ENCODE measurements at regions not wholly inside any gene's neighbourhood (a gene's known extent, or its start where the extent isn't known, plus 50 kb on each side); places are given as distances from the start of the nearest gene placed in this dataset.
"Not testable (repeated sequence)": the region's sequence is repeated elsewhere in the genome, so short reads cannot be mapped to it uniquely, and the experiment has no call there.

- Histone ChIP-seq H3K36me3 (ENCODE audit: control insufficient read depth in 2 of 2, insufficient read depth in 2 of 2, low read length in 1 of 2) (no peaks in the 10 kb centered on the region), H3K27ac (ENCODE audit: low read depth in 2 of 2, low read length in 1 of 2) (no peak overlapping the region), H3K27me3 (ENCODE audit: control insufficient read depth in 1 of 2, insufficient read depth in 2 of 2, low read length in 2 of 2) (no peaks in the 10 kb centered on the region), H3K4me3 (ENCODE audit: low read depth in 1 of 2, low read length in 2 of 2) (no peak overlapping the region), H3K9me3 (ENCODE audit: control insufficient read depth in 2 of 2, insufficient read depth in 1 of 2, low read depth in 1 of 2, low read length in 1 of 2) (no peaks in the 10 kb centered on the region), H3K4me1 (ENCODE audit: control insufficient read depth in 2 of 2, insufficient read depth in 2 of 2, low read length in 1 of 2) (no peaks in the 10 kb centered on the region)
- WGBS, 2 donors = 73 to 75% methylated on average over 11 of the region's 11 CpGs
Observed at GRCh38 chr17:65292430-65292829, 155.3 kb downstream of the RGS9 start.

GRCh38 chr17:65291301-65291700 lies 154.1 kb downstream of the RGS9 start:
- H3K27ac ChIP-seq (ENCODE audit: low read depth in 2 of 2, low read length in 1 of 2); H3K36me3 ChIP-seq (ENCODE audit: control insufficient read depth in 2 of 2, insufficient read depth in 2 of 2, low read length in 1 of 2); H3K27me3 ChIP-seq (ENCODE audit: control insufficient read depth in 1 of 2, insufficient read depth in 2 of 2, low read length in 2 of 2); H3K4me1 ChIP-seq (ENCODE audit: control insufficient read depth in 2 of 2, insufficient read depth in 2 of 2, low read length in 1 of 2); H3K9me3 ChIP-seq (ENCODE audit: control insufficient read depth in 2 of 2, insufficient read depth in 1 of 2, low read depth in 1 of 2, low read length in 1 of 2); H3K4me3 ChIP-seq (ENCODE audit: low read depth in 1 of 2, low read length in 2 of 2): not testable (repeated sequence)
- WGBS, 2 donors = 82 to 88% methylated on average over 7 of the region's 7 CpGs

DNA sequence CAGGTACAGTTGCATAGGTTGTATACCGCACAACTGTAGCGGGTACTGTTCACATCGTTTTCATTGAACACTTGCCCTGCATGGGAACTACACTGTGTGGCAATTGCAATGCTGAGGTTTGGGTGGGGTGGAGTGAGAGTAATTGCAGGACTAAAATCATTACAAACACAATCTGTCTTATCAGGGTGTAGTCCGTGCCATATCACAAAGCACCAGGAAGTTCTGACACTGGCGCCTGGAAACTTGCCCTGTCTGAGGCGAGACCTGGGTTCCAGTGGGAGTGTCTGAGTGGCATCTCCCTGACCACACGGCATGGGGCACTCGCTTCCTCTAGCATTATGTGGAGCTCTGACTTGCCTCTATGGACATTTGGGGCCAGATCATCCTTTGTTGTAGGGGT lies 153.4 kb downstream of the RGS9 start:
- WGBS, 2 donors = 70 to 87% methylated on average over 8 of the region's 8 CpGs
- no peaks in the 10 kb centered on the region for H3K9me3 ChIP-seq (ENCODE audit: control insufficient read depth in 2 of 2, insufficient read depth in 1 of 2, low read depth in 1 of 2, low read length in 1 of 2)
- no peak overlapping the region for H3K4me3 ChIP-seq (ENCODE audit: low read depth in 1 of 2, low read length in 2 of 2)
- no peaks in the 10 kb centered on the region for H3K27me3 ChIP-seq (ENCODE audit: control insufficient read depth in 1 of 2, insufficient read depth in 2 of 2, low read length in 2 of 2)
- H3K36me3 ChIP-seq (ENCODE audit: control insufficient read depth in 2 of 2, insufficient read depth in 2 of 2, low read length in 1 of 2) = no peaks in the 10 kb centered on the region
- H3K27ac ChIP-seq (ENCODE audit: low read depth in 2 of 2, low read length in 1 of 2) = no peak overlapping the region
- no peaks in the 10 kb centered on the region for H3K4me1 ChIP-seq (ENCODE audit: control insufficient read depth in 2 of 2, insufficient read depth in 2 of 2, low read length in 1 of 2)

- Histone ChIP-seq H3K36me3 (ENCODE audit: control insufficient read depth in 2 of 2, insufficient read depth in 2 of 2, low read length in 1 of 2) (no peaks in the 10 kb centered on the region), H3K4me3 (ENCODE audit: low read depth in 1 of 2, low read length in 2 of 2) (no peak overlapping the region), H3K27me3 (ENCODE audit: control insufficient read depth in 1 of 2, insufficient read depth in 2 of 2, low read length in 2 of 2) (no peaks in the 10 kb centered on the region), H3K9me3 (ENCODE audit: control insufficient read depth in 2 of 2, insufficient read depth in 1 of 2, low read depth in 1 of 2, low read length in 1 of 2) (no peaks in the 10 kb centered on the region), H3K4me1 (ENCODE audit: control insufficient read depth in 2 of 2, insufficient read depth in 2 of 2, low read length in 1 of 2) (no peaks in the 10 kb centered on the region), H3K27ac (ENCODE audit: low read depth in 2 of 2, low read length in 1 of 2) (no peak overlapping the region)
- WGBS, 2 donors = 72 to 92% methylated on average over 1 of the region's 1 CpG
Observed at GRCh38 chr17:65290056-65290455, 152.9 kb downstream of the RGS9 start.

- Histone ChIP-seq H3K9me3 (ENCODE audit: control insufficient read depth in 2 of 2, insufficient read depth in 1 of 2, low read depth in 1 of 2, low read length in 1 of 2) (peaks cover 0 to 2% of the 10 kb centered on the region in 2 donors), H3K27ac (ENCODE audit: low read depth in 2 of 2, low read length in 1 of 2) (no peak overlapping the region), H3K4me3 (ENCODE audit: low read depth in 1 of 2, low read length in 2 of 2) (no peak overlapping the region), H3K36me3 (ENCODE audit: control insufficient read depth in 2 of 2, insufficient read depth in 2 of 2, low read length in 1 of 2) (no peaks in the 10 kb centered on the region), H3K27me3 (ENCODE audit: control insufficient read depth in 1 of 2, insufficient read depth in 2 of 2, low read length in 2 of 2) (no peaks in the 10 kb centered on the region), H3K4me1 (ENCODE audit: control insufficient read depth in 2 of 2, insufficient read depth in 2 of 2, low read length in 1 of 2) (no peaks in the 10 kb centered on the region)
- WGBS, 2 donors = 38 to 50% methylated on average over 4 of the region's 4 CpGs
Observed at GRCh38 chr17:65287040-65287439, 149.9 kb downstream of the RGS9 start.

DNA sequence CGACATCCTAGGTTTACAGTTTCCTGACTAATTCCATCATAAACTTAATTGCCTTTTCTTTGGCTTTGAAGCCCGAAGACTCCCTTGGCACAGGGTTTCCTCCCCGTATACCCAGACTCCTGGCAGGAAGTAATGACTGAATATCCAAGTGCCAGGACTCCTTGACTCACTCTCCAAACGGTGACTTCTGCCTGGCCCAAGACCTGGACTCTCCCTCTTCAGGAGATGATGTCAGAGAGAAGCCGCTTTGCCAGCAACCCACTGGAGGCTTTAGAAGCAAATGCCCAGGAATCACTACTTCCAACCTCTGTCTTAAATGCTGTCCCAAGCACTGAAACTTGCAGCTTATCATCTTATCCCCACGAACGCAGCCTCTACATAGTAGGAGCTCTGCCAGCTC lies 146.5 kb downstream of the RGS9 start:
- no peaks in the 10 kb centered on the region for H3K27me3 ChIP-seq (ENCODE audit: control insufficient read depth in 1 of 2, insufficient read depth in 2 of 2, low read length in 2 of 2)
- H3K9me3 ChIP-seq (ENCODE audit: control insufficient read depth in 2 of 2, insufficient read depth in 1 of 2, low read depth in 1 of 2, low read length in 1 of 2) = peaks cover 0 to 2% of the 10 kb centered on the region in 2 donors
- 64 to 70% methylated on average over 7 of the region's 7 CpGs for WGBS, 2 donors
- no peaks in the 10 kb centered on the region for H3K36me3 ChIP-seq (ENCODE audit: control insufficient read depth in 2 of 2, insufficient read depth in 2 of 2, low read length in 1 of 2)
- H3K4me3 ChIP-seq (ENCODE audit: low read depth in 1 of 2, low read length in 2 of 2) = no peak overlapping the region
- H3K4me1 ChIP-seq (ENCODE audit: control insufficient read depth in 2 of 2, insufficient read depth in 2 of 2, low read length in 1 of 2) = no peaks in the 10 kb centered on the region
- H3K27ac ChIP-seq (ENCODE audit: low read depth in 2 of 2, low read length in 1 of 2) = no peak overlapping the region

GRCh38 chr17:65279456-65279855 lies 142.3 kb downstream of the RGS9 start:
- 92 to 95% methylated on average over 2 of the region's 2 CpGs for WGBS, 2 donors
- Histone ChIP-seq H3K27ac (ENCODE audit: low read depth in 2 of 2, low read length in 1 of 2) (no peak overlapping the region), H3K27me3 (ENCODE audit: control insufficient read depth in 1 of 2, insufficient read depth in 2 of 2, low read length in 2 of 2) (no peaks in the 10 kb centered on the region), H3K4me3 (ENCODE audit: low read depth in 1 of 2, low read length in 2 of 2) (no peak overlapping the region), H3K36me3 (ENCODE audit: control insufficient read depth in 2 of 2, insufficient read depth in 2 of 2, low read length in 1 of 2) (no peaks in the 10 kb centered on the region), H3K4me1 (ENCODE audit: control insufficient read depth in 2 of 2, insufficient read depth in 2 of 2, low read length in 1 of 2) (no peaks in the 10 kb centered on the region), H3K9me3 (ENCODE audit: control insufficient read depth in 2 of 2, insufficient read depth in 1 of 2, low read depth in 1 of 2, low read length in 1 of 2) (peaks cover 0 to 2% of the 10 kb centered on the region in 2 donors)

- Histone ChIP-seq H3K36me3 (ENCODE audit: control insufficient read depth in 2 of 2, insufficient read depth in 2 of 2, low read length in 1 of 2) (no peaks in the 10 kb centered on the region), H3K9me3 (ENCODE audit: control insufficient read depth in 2 of 2, insufficient read depth in 1 of 2, low read depth in 1 of 2, low read length in 1 of 2) (peaks cover 0 to 2% of the 10 kb centered on the region in 2 donors), H3K27ac (ENCODE audit: low read depth in 2 of 2, low read length in 1 of 2) (no peak overlapping the region), H3K4me3 (ENCODE audit: low read depth in 1 of 2, low read length in 2 of 2) (no peak overlapping the region), H3K4me1 (ENCODE audit: control insufficient read depth in 2 of 2, insufficient read depth in 2 of 2, low read length in 1 of 2) (no peaks in the 10 kb centered on the region), H3K27me3 (ENCODE audit: control insufficient read depth in 1 of 2, insufficient read depth in 2 of 2, low read length in 2 of 2) (no peaks in the 10 kb centered on the region)
- WGBS, 2 donors = 68 to 74% methylated on average over 10 of the region's 10 CpGs
Observed at GRCh38 chr17:65278820-65279184, 141.6 kb downstream of the RGS9 start.

DNA sequence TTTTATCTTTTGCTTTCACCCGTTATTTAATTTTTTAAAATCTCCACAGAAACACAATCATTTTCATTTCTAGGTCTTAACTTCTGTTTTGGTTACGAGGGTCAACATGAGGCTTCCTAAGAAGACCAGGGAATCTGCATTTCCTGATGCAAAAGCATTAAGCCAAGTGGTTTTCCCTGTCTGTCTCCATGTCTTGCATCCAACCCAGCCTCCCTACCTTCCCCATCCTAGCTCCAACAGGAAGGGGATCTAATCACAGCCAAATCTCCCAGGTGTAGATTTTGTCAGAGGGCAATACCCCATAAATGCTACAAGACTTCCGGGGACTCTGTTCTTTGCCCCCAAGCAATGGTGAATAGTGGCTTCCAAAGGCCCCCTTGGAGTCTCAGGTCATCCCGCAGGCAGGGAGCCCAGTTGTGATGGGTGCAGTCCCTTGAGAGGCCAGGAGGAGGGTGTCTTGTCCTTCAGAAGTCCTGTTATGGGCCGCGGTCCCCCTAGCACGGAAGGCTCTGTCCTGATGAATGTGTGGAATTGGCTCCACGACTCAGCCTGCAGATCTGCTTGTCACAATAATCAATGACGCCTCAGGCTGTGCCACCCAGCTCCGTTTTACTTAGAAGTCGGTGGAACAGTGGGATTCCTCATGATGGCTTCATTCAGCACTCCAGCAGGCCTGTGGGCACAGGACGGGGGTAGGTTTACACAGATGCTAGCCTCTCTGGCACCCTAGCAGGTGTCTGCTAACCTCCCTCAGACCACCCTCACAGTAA lies 141.1 kb downstream of the RGS9 start:
- Histone ChIP-seq H3K27ac (ENCODE audit: low read depth in 2 of 2, low read length in 1 of 2) (no peak overlapping the region), H3K4me1 (ENCODE audit: control insufficient read depth in 2 of 2, insufficient read depth in 2 of 2, low read length in 1 of 2) (no peaks in the 10 kb centered on the region), H3K36me3 (ENCODE audit: control insufficient read depth in 2 of 2, insufficient read depth in 2 of 2, low read length in 1 of 2) (no peaks in the 10 kb centered on the region), H3K4me3 (ENCODE audit: low read depth in 1 of 2, low read length in 2 of 2) (no peak overlapping the region), H3K9me3 (ENCODE audit: control insufficient read depth in 2 of 2, insufficient read depth in 1 of 2, low read depth in 1 of 2, low read length in 1 of 2) (peaks cover 0 to under 1% of the 10 kb centered on the region in 2 donors), H3K27me3 (ENCODE audit: control insufficient read depth in 1 of 2, insufficient read depth in 2 of 2, low read length in 2 of 2) (no peaks in the 10 kb centered on the region)
- WGBS, 2 donors = 30 to 42% methylated on average over 12 of the region's 12 CpGs

- Histone ChIP-seq H3K4me1 (ENCODE audit: control insufficient read depth in 2 of 2, insufficient read depth in 2 of 2, low read length in 1 of 2) (no peaks in the 10 kb centered on the region), H3K4me3 (ENCODE audit: low read depth in 1 of 2, low read length in 2 of 2) (no peak overlapping the region), H3K9me3 (ENCODE audit: control insufficient read depth in 2 of 2, insufficient read depth in 1 of 2, low read depth in 1 of 2, low read length in 1 of 2) (no peaks in the 10 kb centered on the region), H3K36me3 (ENCODE audit: control insufficient read depth in 2 of 2, insufficient read depth in 2 of 2, low read length in 1 of 2) (no peaks in the 10 kb centered on the region), H3K27me3 (ENCODE audit: control insufficient read depth in 1 of 2, insufficient read depth in 2 of 2, low read length in 2 of 2) (no peaks in the 10 kb centered on the region), H3K27ac (ENCODE audit: low read depth in 2 of 2, low read length in 1 of 2) (no peak overlapping the region)
- WGBS, 2 donors = 16 to 37% methylated on average over 10 of the region's 10 CpGs
Observed at GRCh38 chr17:65277576-65277975, 140.4 kb downstream of the RGS9 start.

All from esophagus (tissue), 2 donors.